Frontal cortex (tissue), 3 donors: ENCODE measurements at regions not wholly inside any gene's neighbourhood (a gene's known extent, or its start where the extent isn't known, plus 50 kb on each side); places are given as distances from the start of the nearest gene placed in this dataset.

Source experiments
- DNase-seq, 2 donors: peaks; one replicate each; pipeline ENCODE4 v3.0.0; 2012; ENCODE audit warnings: low spot score in 2 of 2
- FAIRE-seq: peaks from 2 replicates; lab custom pipeline; 2012; peaks lifted over from hg19 to GRCh38; lab: Jason Lieb, UNC
- donor health status: control.
- donor health status: control.
- donor health status: control.

DNA sequence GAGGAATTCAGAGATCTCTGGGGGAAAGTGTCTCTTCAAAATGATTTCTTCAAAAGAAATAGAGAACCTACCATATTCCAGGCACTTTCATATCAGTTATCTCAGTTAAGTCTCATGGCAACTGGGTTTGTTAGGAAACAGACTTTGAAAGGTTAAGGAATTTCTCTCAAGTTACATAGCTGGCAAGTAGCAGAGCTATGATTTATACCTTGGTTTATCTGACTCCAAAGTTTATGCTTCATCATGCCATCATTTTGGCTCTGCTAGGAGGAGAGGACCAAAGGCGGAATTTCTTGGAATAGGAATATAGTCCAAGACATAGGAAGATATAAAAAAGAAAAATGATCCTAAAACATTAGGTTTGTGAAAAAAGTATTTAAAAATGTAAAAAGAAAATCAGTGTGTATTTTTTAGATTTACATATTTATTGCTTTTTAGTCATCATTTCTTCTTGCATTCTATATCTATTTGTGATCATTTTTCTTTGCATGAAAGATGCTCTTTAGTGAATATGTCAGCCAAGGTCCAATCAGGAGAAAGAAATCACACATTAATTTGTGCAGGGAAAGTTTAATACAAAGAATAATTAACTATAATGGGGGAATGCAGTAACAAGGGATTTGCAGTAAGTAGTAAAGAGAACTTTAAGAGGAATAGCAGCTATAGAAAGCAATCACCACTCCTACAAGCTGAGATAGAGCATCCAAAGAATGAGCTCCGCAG, 199.1 kb upstream of the ZBED5 start:
- DNase-seq: no peak

DNA sequence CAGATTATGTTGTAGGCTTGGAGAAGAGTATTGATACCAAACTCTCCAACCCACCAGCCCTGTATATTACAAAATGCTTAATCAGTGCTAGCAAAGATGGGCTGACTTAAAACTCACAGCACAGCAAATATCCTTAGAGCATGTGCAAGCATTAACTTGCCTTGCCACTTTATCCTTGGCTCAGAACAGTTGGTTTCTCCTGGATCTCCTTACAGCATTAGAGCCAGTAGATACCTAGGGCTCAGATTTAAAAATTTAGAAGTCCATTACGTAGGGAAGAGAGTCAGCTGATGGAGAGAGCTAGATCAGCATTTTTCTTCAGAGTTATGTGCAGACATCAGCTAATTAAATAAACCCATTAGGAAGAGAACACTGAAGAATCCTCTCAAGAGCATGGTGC, 198.5 kb upstream of the ZBED5 start:
- FAIRE-seq: no peak
- no peak for DNase-seq

More for the DNA sequence above, 199.1 kb upstream of the ZBED5 start:
- FAIRE-seq: no peak

DNA sequence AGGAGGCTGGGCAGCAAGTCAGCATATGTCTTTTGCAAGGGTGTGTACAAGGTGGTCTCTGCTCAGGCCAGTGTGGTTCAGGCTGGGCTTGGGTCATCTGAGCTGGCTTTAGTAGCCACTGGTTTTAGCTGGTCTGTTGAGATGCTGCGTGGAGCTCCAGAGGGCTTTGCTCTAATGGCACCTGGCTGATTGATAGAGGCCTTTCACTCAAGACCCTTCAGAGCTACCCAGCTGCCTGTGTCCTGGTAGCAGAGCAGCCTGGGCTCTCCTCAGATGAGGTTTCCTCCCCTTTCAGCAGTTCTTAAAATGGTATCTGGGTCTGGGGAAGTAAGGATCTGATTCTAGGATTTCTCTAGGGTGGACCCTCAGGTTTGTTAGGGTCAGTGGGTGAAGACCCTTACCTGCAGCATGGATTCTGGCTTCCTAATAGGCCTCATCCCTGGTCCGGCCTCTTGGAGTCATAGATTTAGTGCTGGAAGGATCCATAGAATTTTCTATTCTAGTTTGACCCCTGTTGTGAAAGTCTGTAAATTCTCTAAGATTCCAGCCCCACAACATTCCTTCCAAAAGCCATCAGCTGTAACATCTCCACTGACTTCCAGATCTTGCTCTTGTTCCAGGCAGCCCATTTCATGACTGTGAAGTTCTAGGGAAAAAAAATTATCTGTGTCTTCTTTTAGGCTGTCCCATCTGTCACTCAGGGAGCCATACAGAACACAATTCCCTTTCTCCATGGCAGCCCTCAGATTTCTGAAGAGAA, 190.2 kb upstream of the ZBED5 start:
- FAIRE-seq: no peak

DNA sequence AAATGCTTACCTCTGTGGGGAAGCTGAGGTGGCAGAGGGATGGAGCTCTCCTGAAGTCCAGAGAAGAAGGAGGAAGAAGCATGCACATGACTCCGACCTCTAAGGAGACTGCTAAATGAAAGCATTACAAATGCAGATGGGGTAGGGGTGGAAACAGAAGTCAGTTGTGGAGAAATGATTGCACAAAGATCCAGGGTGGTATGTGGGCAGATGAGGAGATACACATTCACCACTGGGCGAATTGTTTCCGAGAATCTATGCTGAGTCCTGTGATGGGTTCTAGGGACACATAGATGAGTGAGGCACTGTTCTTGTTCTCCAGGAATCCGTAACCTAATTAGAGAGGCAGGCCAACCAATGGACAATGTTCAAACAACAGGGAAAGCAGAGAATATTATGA, 188.9 kb upstream of the ZBED5 start:
- no peak for DNase-seq
- FAIRE-seq: no peak

More for the DNA sequence above, 190.2 kb upstream of the ZBED5 start:
- no peak for DNase-seq

DNA sequence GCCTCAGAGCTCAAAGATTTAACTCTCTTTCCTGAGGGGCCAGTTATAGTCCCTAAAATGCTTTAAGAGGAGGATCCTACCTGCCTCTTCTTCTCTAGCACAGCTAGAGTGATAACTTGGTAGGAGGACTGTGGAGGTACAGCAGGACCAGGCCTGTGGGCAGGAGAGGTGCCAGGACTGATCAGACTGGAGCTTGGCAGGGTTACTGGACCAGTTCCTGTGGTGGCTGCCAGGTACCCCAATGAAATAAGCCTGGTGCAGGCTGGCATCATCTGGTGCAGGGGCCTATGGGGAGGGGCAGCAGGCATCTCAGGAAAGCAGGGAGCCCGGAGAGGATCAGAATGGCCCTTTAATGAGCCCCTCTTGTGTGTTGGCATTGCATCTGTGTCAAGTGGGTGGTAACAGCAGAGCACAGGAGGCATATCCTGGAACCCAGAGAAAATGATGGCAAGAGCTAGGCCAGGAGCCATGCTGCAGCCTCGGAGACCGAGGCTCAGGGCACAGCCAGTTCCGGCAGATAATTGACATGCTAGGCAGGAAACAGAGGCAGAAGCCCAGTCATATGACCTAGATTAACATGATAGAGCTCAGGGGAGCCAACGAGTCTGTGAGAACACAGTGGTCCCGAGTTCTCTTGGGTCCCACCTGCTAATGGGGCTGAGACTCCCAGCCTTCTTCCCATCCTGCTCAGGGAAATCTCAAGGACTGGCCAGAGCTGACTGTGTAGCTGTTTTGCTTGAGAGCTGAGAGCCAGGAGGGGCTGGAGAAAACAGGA, 187.5 kb upstream of the ZBED5 start:
- FAIRE-seq: no peak
- DNase-seq: no peak

DNA sequence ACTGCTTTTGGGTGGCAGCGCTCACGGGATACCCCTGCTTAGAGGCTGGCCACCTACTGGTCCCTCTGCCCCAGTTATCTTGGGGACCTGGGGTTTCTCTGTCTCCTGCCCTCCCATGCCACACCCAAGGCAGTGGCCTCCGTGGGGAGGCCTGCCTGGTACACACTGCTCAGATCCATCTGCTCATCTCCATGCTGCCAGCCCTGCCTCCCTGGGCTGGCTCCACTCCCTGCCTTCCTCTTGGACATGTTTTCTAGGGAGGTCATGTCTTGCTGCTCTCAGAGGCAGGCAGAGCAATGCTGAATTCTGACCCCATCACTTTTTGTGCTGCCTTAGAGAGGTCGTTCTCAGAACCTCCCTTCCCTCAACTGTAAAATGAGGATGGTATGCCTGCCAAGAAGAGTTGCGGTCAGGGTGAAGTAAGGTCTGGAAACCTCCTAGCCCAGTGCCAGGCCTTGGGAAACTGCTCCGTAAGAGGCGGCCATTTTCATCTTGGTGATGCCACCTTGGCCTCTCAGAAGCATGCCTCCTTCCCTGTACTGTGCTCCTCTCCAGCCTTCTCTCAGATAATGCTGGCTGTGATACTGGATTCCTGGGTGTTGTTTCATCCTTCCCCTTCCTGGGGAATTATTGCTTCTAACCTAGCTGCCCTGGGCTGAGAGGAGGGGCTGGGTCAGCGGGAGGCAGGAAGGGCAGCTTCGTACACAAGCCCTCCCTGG, 186.4 kb upstream of the ZBED5 start:
- FAIRE-seq (no peak), DNase-seq (no peak)

DNA sequence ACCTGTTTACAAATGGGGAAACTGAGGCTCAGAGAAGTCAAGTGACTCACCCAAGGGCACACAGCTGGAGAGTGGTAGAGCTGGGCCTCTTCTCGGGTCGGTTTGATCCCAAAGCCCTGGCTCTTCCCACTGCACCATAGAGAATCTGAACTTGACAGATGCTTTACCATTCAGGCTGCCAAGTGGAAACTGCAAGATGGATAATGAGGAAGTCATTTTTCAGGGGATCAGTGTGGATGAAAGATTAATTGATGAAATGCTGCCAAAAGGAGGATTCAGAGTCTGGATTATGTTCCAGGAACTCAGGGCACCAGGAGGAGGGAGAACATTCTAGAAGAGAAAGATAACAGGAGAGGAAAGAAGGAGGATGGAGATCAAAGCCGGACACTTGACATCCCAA, 185.9 kb upstream of the ZBED5 start:
- DNase-seq: no peak
- no peak for FAIRE-seq

DNA sequence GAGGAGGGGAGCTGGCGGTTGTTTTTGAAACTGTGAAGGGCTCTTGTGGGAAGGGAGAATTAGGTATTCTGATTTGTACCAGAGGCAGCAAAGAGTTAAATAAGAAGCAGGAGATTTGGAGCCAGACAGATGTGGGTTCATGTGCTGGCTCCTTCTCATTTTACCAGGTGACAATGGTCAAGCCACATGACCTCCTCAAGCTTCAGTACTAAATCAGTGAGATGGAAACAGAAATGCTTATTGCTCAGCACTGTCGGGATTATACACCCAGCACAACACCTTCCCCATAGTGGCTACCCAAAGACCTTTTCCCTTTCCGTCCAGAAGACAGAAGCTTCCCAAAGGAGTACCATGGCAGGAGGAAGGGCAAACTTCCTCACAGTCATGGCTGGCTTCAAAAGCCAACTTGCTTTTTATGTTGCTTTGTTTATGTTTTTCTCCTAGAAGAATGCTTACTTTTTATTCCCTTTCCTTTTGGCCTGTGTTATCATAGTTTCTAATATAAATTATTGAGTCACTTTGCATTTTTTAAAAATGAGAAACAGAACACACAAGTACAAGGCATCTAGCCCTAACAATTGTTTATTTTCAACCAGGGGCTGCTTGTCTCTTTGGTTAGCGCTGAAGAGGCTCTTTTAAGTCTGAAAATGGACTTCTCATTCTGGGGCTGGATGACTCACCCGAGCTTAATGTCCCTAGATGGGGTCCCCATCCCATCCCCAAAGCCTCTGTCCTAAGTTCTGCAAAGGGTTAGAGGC, 181.5 kb upstream of the ZBED5 start:
- DNase-seq: no peak
- no peak for FAIRE-seq

DNA sequence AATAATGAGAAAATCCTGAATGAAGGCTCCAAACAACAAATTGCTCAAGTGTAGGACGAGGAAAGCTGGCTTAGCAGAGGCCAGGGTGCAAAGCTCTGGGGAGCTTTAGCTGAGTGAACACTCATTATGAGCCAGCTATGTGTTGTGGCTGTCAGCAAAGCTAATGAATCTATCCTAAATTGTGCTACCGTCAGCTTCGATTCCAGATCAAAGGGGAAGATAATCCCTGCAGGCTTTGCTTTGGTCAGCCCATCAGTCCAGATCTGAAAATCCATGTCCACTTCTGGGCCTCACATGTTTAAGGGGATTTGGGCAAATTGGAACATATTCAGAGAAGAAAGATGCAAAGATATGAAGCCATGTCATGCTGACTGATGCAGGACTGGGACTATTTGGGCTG, 180.9 kb upstream of the ZBED5 start:
- no peak for DNase-seq
- no peak for FAIRE-seq

DNA sequence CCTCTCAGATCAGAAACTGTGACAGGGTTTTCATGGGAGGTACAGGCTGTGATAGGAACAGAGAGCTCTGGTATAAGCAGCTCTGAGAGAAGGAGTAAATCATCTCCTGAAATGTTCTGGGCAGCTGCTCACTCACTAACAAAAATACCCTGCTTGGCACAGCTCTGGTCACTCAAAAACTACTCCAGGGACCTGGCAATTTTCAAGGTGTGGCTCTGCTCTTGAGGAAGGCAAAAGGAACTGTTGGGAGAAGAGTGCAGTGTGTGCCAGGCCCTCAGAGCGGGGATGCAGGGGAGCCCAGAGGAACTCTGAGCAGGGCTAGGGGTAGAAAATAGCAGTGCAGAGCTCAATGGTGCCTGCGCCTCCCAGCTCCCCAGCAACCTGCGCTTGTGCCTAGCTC, 180.5 kb upstream of the ZBED5 start:
- FAIRE-seq (no peak), DNase-seq (no peak)

DNA sequence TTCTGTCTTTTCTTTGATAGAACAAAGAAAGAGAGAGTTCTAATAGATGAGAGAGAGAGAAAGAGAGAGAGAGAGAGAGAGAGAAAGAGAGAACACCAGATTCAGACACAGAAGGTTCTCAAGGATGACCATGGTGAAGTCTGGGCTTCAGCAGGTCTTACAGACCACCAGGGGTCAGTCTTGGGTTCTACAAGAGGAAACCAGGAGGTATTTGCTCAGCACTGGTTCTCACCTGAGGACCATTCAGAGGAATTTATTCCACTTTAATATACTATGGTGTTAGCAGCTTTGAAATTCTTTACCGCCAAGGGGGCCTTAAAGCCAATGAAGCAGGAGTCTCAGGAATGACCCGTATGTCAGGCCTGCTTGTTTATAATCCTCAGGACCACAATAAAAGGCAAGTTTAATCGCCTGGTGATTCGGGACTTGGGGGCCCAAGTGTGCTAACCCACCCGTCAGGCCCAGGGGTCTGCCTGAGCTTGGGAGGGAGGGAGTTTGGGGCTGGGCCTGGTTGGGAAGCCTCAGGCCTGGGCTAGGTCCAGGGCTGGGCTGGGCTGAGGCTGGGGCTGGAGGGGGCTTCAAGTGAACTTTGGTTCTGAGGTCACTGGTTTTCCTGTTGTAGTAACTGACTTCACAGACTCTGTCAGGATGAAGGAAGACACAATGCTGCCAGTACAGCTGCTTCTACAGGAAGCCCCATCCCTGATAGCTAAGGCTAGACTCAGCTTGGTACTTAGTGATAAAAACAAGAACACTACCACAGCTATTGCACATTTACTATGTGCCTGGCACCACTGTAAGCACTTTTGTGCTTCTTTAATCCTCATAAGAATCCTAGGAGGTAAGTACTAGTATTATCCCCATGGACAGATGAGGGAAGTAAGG, 179.2 kb upstream of the ZBED5 start:
- FAIRE-seq (no peak), DNase-seq (peak; percentile 10 to 38)

DNA sequence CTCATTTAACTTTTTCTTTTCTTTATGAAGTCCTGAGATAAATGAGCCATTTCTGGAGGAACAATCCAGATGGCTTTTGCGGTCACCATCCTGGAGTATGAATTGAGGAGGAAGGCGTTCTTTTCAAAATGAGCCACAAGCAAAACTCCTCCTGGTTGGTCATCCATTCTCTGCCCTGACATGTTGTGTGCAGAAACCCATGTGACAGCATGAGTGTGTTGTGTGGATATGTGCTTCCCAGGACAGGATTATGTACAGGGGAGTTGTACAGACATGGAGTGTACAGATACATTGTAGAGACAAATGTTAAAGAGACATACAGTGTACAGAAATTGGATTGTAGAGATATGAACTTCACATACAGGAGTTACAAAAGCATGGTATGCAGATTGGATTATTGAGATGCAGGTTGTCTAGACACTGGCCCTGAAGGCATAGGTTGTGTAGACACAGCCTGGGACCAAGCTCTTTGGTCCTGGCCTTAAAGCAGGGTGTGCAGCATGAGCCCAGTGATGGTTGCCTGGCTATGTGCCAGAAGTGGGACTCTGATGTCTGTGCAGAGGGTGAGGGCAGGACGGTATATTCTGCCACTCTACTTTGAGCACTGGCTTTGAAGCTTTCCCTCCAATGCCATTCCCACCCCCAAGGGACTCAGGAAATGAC, 178.5 kb upstream of the ZBED5 start:
- DNase-seq (no peak), FAIRE-seq (no peak)

DNA sequence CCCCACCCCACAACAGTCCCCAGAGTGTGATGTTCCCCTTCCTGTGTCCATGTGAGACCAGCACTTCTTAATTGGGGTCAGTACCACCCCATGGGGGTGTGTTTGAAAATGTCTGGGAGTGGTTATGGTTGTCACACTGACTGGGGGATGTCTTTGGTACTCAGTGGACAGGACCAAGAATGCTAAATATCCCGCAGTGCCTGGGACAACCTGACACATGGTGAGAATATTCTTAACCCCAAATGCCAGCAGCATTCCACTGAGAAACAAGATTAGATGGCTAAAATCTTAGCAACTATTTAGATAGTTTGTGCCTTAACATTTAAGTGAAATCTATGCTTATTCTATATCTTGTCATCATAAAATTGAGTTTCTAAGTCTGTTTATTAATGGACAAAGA, 177.5 kb upstream of the ZBED5 start:
- no peak for DNase-seq

DNA sequence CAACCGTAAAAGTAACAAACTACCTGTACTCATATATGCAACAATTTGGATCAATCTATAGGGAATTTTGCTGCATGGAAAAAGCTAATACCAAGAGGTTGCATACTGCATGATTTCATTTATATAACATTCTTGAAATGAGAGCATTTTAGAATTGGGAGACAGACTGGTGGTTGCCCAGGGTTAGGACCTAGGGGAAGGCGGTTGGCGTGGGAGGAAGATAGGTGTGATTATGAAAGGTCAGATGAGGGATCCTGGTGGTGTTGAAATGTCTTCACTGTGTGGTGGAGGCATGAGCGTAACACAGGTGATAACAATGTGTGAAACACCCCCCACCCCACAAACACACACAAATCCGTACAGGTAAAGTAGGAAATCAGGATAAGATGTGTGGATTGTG, 176.6 kb upstream of the ZBED5 start:
- no peak for FAIRE-seq

More for the DNA sequence above, 177.5 kb upstream of the ZBED5 start:
- FAIRE-seq: no peak

DNA sequence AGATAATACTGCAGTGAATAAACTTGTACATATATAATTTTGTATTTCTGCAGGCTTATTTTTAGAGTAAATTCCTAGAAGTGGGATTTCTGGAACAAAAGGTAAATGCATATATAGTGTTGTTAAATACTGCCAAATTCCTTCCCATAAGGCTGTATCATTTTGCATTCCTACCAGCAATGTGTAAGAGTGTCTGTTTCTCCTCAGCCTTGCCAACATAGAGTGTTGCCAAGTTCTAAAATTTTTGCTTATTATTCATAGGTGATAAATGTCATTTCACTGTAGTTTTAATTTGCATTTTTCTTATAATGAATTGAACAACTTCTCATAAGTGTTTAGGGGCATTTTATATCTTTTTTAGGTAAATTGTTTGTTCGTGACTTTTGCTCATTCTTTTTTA, 174.2 kb upstream of the ZBED5 start:
- no peak for FAIRE-seq

More for the DNA sequence above, 176.6 kb upstream of the ZBED5 start:
- no peak for DNase-seq

DNA sequence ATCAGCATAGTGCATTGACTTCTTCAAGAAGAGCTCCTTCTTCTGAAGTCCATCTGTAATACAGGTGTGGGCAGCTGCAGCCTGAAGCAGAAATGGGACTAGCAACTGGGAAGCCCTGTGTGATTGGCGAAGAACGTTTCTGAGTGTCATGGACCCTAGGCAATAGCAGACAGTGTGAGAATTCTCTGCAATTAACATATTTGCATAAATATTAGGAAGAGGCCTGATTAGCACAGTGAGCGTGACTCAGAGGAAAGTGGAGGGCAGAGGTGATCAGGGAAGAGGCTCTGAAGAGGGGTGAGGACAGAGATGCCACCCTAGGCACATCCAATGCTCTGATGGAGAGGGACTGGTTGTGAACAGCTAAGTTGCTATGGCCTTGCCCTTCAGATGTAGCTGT, 171.2 kb upstream of the ZBED5 start:
- FAIRE-seq: no peak
- no peak for DNase-seq

More for the DNA sequence above, 174.2 kb upstream of the ZBED5 start:
- DNase-seq: no peak

DNA sequence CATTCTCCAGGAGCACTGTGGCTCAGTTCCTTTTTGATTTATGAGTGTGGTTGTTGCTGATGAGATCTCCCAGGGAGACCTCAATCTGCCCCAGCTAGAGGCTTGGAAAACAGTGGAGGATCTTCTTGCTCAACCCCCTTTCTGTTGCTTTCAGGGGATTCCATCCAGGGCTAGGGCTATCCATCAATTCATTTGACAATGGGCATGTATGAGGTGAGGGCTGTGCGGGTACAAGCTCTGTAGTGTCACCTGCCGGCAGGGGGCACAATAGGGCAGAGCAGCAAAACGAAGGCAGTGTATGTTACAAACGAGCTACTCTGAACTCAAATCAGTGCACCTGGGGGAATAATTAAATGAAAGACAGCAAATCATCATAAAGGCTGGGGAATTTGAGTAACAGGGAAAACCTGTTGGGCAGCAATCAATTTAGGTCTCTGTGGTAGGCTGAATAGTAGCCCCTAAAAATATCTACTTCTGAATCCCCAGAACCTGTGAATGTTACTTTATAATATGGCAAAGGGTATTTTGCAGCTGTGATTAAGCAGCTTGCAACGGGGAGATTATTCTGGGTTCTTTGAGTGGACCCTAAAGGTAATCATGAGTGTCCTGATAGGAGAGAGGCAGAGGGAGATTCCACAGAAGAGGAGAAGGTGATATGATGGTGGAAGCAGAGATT, 170.3 kb upstream of the ZBED5 start:
- DNase-seq (peak in 1 of 2 donors; percentile 15), FAIRE-seq (no peak)
